HUES64 (cell line): ENCODE measurements at regions not wholly inside any gene's neighbourhood (a gene's known extent, or its start where the extent isn't known, plus 50 kb on each side); places are given as distances from the start of the nearest gene placed in this dataset.

Experiments
- H3K27ac ChIP-seq: 2 replicates; pipeline ENCODE4 v1.7.0; 2013; ENCODE audit warnings: low read depth, low read length, inconsistent platforms
- H3K27me3 ChIP-seq: 2 replicates; pipeline ENCODE4 v1.6.1; 2013; ENCODE audit warnings: mild to moderate bottlenecking, low read length; ENCODE audit not compliant: insufficient read depth
- H3K36me3 ChIP-seq: 2 replicates; pipeline ENCODE4 v1.6.1; 2013; ENCODE audit warnings: mild to moderate bottlenecking, low read length; ENCODE audit not compliant: insufficient read depth
- H3K4me1 ChIP-seq: 2 replicates; pipeline ENCODE4 v1.6.1; 2013; ENCODE audit warnings: mild to moderate bottlenecking, low read length, moderate library complexity; ENCODE audit not compliant: insufficient read depth
- H3K4me3 ChIP-seq: 2 replicates; pipeline ENCODE4 v1.5.1; 2013; ENCODE audit warnings: mild to moderate bottlenecking, low read length, moderate library complexity
- H3K9ac ChIP-seq: 2 replicates; pipeline ENCODE4 v1.6.1; 2013; ENCODE audit warnings: mild to moderate bottlenecking, low read depth, low read length
- H3K9me3 ChIP-seq: 2 replicates; pipeline ENCODE4 v1.6.1; 2013; ENCODE audit warnings: low read depth, low read length; ENCODE audit not compliant: insufficient read depth
- WGBS: fragments of 150-250, 120-280 bp; methylation state at CpG from one replicate; pipeline ENCODE4 v1.1.7; 2013; ENCODE audit warnings: missing lambda C conversion rate; 5-methylcytosine and 5-hydroxymethylcytosine counted together

DNA sequence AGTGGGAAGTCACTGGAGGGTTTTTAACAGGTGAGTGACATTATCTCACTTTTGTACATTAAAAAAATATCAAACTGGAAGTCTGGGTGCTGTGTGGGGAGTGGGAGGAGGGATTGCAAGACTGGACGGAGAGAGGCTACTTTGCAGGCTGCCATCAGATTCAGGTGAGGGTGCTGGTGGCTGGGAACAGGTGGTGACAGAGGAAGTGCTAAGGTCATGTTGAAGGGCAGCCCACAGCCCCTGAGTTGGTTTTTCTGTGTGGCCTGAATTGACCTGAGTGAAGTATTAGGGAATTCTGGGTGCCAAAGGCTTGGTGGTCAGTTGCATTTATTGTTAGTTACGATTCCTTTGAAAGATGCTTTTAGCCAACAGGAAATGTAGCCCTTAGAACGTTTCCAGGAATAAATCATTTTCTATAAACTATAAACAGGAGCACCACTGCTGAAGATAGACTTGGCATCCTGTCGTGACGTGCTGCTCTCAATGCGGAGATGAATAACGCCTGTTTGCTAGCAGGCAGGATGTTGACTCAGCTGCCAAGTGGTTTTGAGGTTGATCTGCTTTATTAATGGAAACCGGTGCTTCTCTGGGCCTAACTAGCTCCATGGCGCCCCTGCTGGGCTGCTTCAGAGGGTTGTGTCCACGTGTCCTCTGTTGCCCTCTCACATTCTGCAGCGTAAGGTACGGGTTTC, 707.5 kb upstream of the TMEM132C start:
- WGBS: 64% methylated on average over 12 of the region's 12 CpGs
- Histone ChIP-seq H3K9ac (no peak overlapping the region), H3K27me3 (no peaks in the 10 kb centered on the region), H3K4me1 (no peaks in the 10 kb centered on the region), H3K4me3 (no peak overlapping the region), H3K27ac (no peak overlapping the region), H3K36me3 (no peaks in the 10 kb centered on the region), H3K9me3 (no peaks in the 10 kb centered on the region)

DNA sequence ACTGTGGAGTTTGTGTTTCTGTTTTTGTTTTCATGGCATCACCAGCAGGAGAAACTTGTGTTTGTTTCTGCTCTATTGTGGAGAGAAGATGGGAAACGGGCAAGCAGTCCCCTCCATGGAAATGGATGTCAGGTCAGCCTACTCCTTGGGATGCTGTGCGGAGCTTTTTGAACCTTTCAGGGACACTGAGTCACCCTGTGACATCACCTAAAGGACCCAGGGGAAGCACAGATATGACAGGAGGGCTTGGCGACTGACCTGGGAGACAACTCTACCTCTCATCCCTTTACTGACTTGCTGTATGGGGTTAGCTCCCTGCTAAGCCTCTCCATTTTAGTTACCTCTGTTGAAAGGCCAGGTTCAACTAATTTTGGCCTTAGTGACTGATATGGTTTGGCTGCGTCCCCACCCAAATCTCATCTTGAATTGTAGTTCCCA, 706.9 kb upstream of the TMEM132C start:
- Histone ChIP-seq H3K4me1 (no peaks in the 10 kb centered on the region), H3K9me3 (no peaks in the 10 kb centered on the region), H3K27me3 (no peaks in the 10 kb centered on the region), H3K4me3 (no peak overlapping the region), H3K9ac (no peak overlapping the region), H3K27ac (no peak overlapping the region), H3K36me3 (no peaks in the 10 kb centered on the region)
- WGBS: 95% methylated on average over 4 of the region's 4 CpGs

DNA sequence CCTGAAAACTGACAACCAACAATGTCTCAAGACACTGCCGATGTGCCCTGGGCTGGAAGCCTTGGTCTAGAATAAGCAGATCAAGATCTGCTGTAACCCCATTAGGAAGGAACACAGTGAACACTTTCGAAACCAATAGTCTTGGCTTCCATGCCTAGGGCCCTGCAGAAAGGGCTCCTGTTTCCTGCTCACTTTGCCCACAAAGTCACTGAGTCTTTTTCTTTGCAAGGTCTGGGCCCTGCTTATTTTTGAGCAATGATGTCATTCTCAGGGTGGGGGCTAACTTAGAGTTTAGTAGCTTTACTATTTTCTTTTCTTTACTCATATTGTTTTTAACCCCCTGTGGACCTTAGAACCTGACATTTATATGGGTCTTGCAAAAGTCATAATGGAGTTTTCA, 704.2 kb upstream of the TMEM132C start:
- WGBS: 94% methylated on average over 2 of the region's 2 CpGs

DNA sequence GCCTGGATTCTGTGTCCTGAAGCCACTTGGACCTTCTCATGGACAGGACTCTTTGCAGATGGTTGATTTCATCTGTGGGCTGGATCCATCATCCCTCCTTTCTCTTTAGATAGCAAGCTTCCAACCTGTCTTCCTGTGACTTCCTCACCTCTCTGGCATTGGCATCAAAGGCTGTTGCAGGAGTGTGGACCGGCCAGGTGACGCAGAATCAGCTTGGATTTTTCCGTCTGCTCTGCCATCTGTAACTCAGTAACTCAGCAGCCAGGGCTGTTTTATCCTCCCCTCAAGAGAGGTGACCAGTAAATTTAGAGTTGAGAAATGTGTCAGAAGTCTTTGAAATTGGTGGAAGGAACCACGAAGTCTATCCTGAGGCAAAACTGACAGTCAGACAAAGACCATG, 701.7 kb upstream of the TMEM132C start:
- H3K4me1 ChIP-seq: no peaks in the 10 kb centered on the region
- no peak overlapping the region for H3K9ac ChIP-seq
- H3K27me3 ChIP-seq: no peaks in the 10 kb centered on the region
- 91% methylated on average over 4 of the region's 4 CpGs for WGBS
- no peak overlapping the region for H3K4me3 ChIP-seq
- H3K27ac ChIP-seq: no peak overlapping the region
- no peaks in the 10 kb centered on the region for H3K9me3 ChIP-seq
- H3K36me3 ChIP-seq: no peaks in the 10 kb centered on the region

More for the DNA sequence above, 704.2 kb upstream of the TMEM132C start:
- Histone ChIP-seq H3K27ac (no peak overlapping the region), H3K27me3 (no peaks in the 10 kb centered on the region), H3K4me3 (no peak overlapping the region), H3K4me1 (no peaks in the 10 kb centered on the region), H3K9me3 (no peaks in the 10 kb centered on the region), H3K36me3 (no peaks in the 10 kb centered on the region), H3K9ac (no peak overlapping the region)

DNA sequence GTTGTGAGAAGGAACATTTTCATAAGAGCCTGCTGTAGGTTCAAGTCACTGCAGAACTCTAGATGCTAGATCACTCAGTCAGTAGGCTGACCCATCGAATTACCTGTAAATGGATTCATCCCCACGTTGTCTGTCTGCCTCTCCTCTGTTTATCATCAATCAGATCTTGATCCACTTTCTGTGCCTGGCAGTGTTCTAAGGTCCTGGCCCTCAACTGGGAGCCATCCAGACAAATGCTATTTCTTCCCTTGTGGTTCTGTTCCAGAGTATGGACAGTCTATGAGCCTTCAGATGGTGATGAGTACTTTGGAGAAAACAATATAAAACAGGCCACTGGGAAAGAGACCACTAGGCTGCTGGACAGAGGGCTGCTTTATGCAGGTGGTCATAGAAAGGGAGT, 699.4 kb upstream of the TMEM132C start:
- no peak overlapping the region for H3K27ac ChIP-seq
- no peaks in the 10 kb centered on the region for H3K9me3 ChIP-seq
- H3K27me3 ChIP-seq: no peaks in the 10 kb centered on the region
- H3K4me1 ChIP-seq: peaks cover 5% of the 10 kb centered on the region
- no peak overlapping the region for H3K4me3 ChIP-seq
- H3K36me3 ChIP-seq: no peaks in the 10 kb centered on the region
- no peak overlapping the region for H3K9ac ChIP-seq
- 92% methylated on average over 2 of the region's 2 CpGs for WGBS

DNA sequence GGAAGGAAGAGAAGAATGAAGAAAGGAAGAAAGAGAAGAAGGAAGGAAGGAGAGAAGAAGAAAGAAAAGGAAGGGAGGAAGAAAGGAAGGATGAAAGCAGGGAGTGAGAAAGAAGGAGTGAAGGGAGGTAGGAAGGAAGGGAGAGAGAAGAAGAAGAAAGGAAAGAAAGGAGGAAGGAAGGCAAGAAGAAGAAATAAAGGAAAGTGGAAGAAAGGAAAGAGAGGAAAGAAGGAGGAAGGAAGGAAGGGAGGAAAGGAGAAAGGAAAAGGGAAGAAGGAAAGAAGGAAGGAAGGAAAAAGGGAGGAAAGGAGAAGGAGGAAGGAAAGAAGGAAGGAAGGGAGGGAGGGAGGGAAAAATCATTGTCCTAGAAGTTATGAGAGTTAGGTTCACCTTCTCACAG, 696.6 kb upstream of the TMEM132C start:
- H3K4me3 ChIP-seq: no peak overlapping the region
- H3K9me3 ChIP-seq: no peaks in the 10 kb centered on the region
- H3K27me3 ChIP-seq: no peaks in the 10 kb centered on the region
- H3K9ac ChIP-seq: no peak overlapping the region
- H3K27ac ChIP-seq: no peak overlapping the region
- H3K4me1 ChIP-seq: peaks cover 5% of the 10 kb centered on the region
- no peaks in the 10 kb centered on the region for H3K36me3 ChIP-seq

DNA sequence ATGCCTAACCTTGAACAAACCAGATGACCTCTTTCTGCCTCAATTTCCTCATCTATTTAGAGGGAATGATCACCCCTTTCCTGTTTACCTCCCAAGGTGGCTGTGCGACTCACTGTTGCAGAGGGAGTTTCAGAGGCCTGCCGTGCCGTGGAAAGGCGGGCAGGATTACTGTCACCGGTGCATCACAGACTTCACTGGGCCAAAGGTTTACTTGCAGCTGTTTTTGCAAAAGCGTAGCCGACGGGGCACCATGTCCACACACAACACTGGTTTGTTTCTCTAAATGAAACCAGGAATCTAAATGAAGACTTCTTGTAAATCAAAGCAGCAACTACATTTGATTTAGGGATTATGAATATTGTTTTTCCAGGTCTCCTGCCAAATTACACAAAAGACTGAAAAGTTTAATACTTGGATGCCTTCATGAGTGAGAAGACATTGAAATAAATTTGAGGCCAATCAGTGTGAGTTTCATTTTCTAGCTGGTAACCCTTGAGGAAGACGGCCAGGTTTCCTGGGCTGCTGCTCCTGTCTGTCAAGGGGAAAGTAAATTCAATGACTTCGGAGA, 696.1 kb upstream of the TMEM132C start:
- Histone ChIP-seq H3K9ac (no peak overlapping the region), H3K4me3 (no peak overlapping the region), H3K36me3 (no peaks in the 10 kb centered on the region), H3K9me3 (no peaks in the 10 kb centered on the region), H3K27ac (no peak overlapping the region), H3K4me1 (peaks cover 7% of the 10 kb centered on the region), H3K27me3 (no peaks in the 10 kb centered on the region)
- WGBS: 90% methylated on average over 10 of the region's 10 CpGs

DNA sequence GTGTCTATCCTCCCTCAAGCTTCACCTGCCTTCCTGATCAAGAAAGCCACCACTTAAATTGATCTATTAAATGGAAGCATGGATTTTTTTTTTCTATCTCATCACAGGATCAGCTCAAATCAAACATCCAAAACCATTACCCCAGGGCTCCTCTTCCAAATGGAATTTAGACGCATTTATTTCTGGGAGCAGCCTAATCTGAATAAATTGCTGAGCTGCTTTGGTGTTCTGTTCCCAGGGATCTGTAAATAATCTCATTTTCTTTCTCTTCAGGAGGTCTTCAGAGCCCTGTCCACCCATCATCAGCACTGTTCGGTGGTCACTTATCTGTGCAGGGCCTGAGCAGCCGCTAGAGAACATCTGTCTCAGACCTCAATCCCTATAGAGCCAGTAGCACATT, 695.4 kb upstream of the TMEM132C start:
- no peak overlapping the region for H3K27ac ChIP-seq
- 85% methylated on average over 3 of the region's 3 CpGs for WGBS

DNA sequence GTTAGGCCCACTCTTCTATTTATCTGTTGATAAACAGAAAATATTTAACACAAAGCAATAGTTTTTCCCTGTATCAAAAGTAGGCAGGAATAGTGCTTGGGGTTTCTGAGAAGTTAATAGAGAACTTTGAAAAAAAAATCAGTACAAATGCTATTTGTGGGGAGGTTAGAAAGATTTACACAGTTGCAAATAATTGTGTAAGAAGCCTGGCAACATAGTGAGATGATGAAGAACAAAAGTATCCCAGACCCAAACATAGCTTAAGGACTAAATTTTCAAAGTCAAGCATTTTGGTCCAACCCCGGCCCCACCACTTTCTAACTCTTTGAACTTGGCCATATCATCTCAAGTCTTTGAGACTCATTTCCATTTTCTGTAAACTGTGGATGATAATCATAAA, 687.5 kb upstream of the TMEM132C start:
- no peaks in the 10 kb centered on the region for H3K27me3 ChIP-seq
- 92% methylated on average over 1 of the region's 1 CpG for WGBS
- no peaks in the 10 kb centered on the region for H3K36me3 ChIP-seq
- H3K27ac ChIP-seq: no peak overlapping the region
- H3K4me1 ChIP-seq: peaks cover 13% of the 10 kb centered on the region; the same call in 1 of the 2 replicates
- H3K9me3 ChIP-seq: no peaks in the 10 kb centered on the region
- no peak overlapping the region for H3K9ac ChIP-seq
- no peak overlapping the region for H3K4me3 ChIP-seq

More for the DNA sequence above, 695.4 kb upstream of the TMEM132C start:
- Histone ChIP-seq H3K27me3 (no peaks in the 10 kb centered on the region), H3K4me1 (peaks cover 14% of the 10 kb centered on the region), H3K4me3 (no peak overlapping the region), H3K9ac (no peak overlapping the region), H3K9me3 (no peaks in the 10 kb centered on the region), H3K36me3 (no peaks in the 10 kb centered on the region)

DNA sequence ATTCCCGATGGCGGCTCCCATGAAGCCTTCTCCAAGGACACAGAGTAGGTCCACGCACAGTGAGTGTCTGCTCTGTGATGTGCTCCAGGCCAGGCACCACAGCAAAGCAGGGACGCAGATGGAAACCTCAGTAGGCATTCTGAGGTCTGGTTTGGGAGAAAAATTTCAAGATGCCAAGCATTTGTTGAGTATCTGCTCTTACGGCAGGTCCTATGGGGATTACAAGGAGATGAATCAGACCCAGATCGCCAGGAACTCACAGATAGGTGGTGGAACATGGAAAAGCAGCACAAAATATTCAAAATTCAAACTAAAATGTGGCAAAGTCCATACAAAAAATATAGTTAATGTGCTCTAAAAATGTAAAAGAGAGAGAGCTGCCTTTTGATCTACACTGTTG, 684.9 kb upstream of the TMEM132C start:
- Histone ChIP-seq H3K4me3 (no peak overlapping the region), H3K9me3 (peaks cover 4% of the 10 kb centered on the region; the same call in 1 of the 2 replicates), H3K4me1 (no peaks in the 10 kb centered on the region), H3K9ac (no peak overlapping the region), H3K36me3 (no peaks in the 10 kb centered on the region), H3K27me3 (no peaks in the 10 kb centered on the region), H3K27ac (no peak overlapping the region)
- 89% methylated on average over 6 of the region's 6 CpGs for WGBS

DNA sequence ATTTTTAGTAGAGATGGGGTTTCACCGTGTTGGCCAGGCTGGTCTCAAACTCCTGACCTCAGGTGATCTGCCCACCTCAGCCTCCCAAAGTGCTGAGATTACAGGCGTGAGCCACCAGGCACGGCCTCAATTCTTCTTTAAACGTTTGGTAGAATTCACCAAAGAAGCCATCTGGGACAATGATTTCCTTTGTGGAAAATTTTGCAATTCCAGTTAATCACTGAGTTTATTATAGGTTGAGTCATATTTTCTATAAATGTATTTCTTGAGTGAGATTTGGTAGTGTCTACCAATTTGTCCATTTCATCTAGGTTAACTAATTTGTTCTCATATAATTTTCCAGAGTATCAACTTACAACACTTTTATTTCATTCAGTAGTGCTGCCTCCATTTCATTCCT, 683.9 kb upstream of the TMEM132C start:
- Histone ChIP-seq H3K27ac (no peak overlapping the region), H3K4me3 (no peak overlapping the region), H3K9ac (no peak overlapping the region), H3K9me3 (peaks cover 4% of the 10 kb centered on the region; the same call in 1 of the 2 replicates), H3K36me3 (no peaks in the 10 kb centered on the region), H3K4me1 (peaks cover 7% of the 10 kb centered on the region), H3K27me3 (no peaks in the 10 kb centered on the region)
- WGBS: 93% methylated on average over 4 of the region's 4 CpGs
